ENCODE measurements at regions not wholly inside any gene's neighbourhood (a gene's known extent, or its start where the extent isn't known, plus 50 kb on each side); places are given as distances from the start of the nearest gene placed in this dataset.

- Histone ChIP-seq H3K14ac (ENCODE audit: insufficient read depth, low read length) (no peak overlapping the region), H3K27me3 (ENCODE audit: insufficient read depth, low read length) (no peaks in the 10 kb centered on the region), H3K9me3 (ENCODE audit: control insufficient read depth, low read depth, low read length) (no peaks in the 10 kb centered on the region), H2AK5ac (ENCODE audit: insufficient read length, low read length) (no peak overlapping the region), H3K4me2 (ENCODE audit: insufficient read depth, insufficient read length, low read length) (no peak overlapping the region), H2BK5ac (ENCODE audit: insufficient read length, low read length) (no peak overlapping the region), H3K4ac (ENCODE audit: low read depth, low read length) (no peak overlapping the region), H2AFZ (ENCODE audit: low read length) (no peak overlapping the region), H3K79me2 (ENCODE audit: insufficient read depth, low read length) (no peaks in the 10 kb centered on the region), H3T11ph (ENCODE audit: low read length) (no peak overlapping the region), H4K8ac (replicated peaks; ENCODE audit: insufficient read length, low read depth, low read length) (no peak overlapping the region), H4K20me1 (ENCODE audit: control insufficient read depth, insufficient read depth, insufficient read length) (no peaks in the 10 kb centered on the region), H3K4me1 (ENCODE audit: insufficient read depth, low read length) (no peaks in the 10 kb centered on the region; the same call in 1 of the 2 replicates), H3K18ac (ENCODE audit: insufficient read length, low read depth, low read length) (no peak overlapping the region), H2BK15ac (ENCODE audit: low read depth, low read length) (no peak overlapping the region), H2BK20ac (ENCODE audit: low read depth, low read length, poor library complexity, severe bottlenecking) (no peak overlapping the region), H3K23ac (ENCODE audit: insufficient read length, low read depth, low read length) (no peak overlapping the region), H3K9ac (ENCODE audit: extremely low read depth, insufficient read length, low read length) (no peak overlapping the region), H3K27ac (ENCODE audit: insufficient read length, low read depth, low read length) (no peak overlapping the region), H2BK120ac (ENCODE audit: low read depth, low read length, poor library complexity, severe bottlenecking) (no peak overlapping the region), H4K5ac (ENCODE audit: insufficient read length, low read depth, low read length) (no peak overlapping the region), H4K91ac (ENCODE audit: insufficient read length, low read depth, low read length) (no peak overlapping the region), H3K79me1 (ENCODE audit: insufficient read depth, low read depth, low read length, poor library complexity, severe bottlenecking) (no peaks in the 10 kb centered on the region), H3K56ac (ENCODE audit: insufficient read length, low read depth, low read length) (no peak overlapping the region), H3K23me2 (ENCODE audit: insufficient read length, low read depth, low read length, poor library complexity, severe bottlenecking) (no peaks in the 10 kb centered on the region), H2BK12ac (ENCODE audit: insufficient read length, low read depth, low read length) (no peak overlapping the region)
- Mint-ChIP-seq H3K36me3 (ENCODE audit: insufficient read depth in 1 of 3, low read depth in 3 of 3) (no peaks in the 10 kb centered on the region), H3K9me3 (no peaks in the 10 kb centered on the region), H3K27me3 (ENCODE audit: low read depth) (no peaks in the 10 kb centered on the region), H3K4me3 (no peak overlapping the region), H3K27ac (no peak overlapping the region), H3K4me1 (peaks cover 16 to 17% of the 10 kb centered on the region in 2 experiments)
- TF ChIP-seq CTCF (conservative IDR thresholded peaks at IDR 0.05) = no peak
- WGBS (ENCODE audit: extremely low coverage, insufficient read length, low lambda C conversion rate) = no CpG with 5 or more reads among the region's 2 CpGs
- DNase-seq = no peak
These were observed 369.6 kb downstream of the FBXO15 start for GRCh38 chr18:73778032-73778359.

Measured in H9 (cell line).